ENCODE measurements at regions not wholly inside any gene's neighbourhood (a gene's known extent, or its start where the extent isn't known, plus 50 kb on each side); places are given as distances from the start of the nearest gene placed in this dataset.

DNA sequence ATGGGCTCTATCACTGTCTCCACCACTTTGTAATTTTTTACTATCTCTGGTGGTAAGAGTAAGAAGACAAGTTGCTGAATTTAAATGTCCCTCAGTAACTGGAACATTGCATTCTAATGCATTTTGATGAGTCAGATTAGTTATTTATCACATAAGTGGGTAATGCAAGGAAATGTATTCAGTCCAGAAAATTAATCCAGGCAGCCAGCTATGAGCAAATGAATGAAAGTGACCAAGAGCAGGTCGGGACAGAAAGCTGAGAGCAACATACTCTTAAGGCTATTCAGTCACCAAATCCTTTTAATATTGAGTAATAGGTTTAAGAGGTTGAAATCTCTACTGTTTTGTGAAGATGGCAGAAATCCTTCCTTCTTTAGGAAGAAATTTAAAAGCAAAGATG lies 265.5 kb upstream of the PARD3B start:
- Mint-ChIP-seq H3K4me1 (no peaks in the 10 kb centered on the region), H3K27ac (no peak overlapping the region), H3K9me3 (no peaks in the 10 kb centered on the region), H3K27me3 (peaks cover 20% of the 10 kb centered on the region), H3K4me3 (no peak overlapping the region), H3K36me3 (no peaks in the 10 kb centered on the region)
- no peak for DNase-seq

DNA sequence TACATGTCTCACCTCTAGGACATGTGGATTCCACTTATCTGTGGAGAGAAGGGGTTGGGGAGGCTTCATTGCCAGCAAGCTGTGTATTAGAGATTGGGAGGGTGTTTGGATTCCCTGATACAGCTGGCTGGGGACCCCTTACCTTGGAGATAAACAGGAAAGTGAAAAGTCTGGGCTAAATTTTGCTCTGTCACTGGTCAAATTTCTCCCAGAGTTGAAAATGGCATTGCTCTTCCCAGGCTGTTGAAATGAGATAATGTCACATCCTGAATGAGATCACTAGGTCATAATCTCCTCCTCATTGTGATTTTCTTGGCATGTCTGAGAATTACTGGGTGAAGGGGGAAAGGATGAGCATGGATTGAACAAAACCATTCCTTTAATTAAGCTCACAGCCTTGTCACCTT lies 265.0 kb upstream of the PARD3B start:
- no peak overlapping the region for H3K4me3 Mint-ChIP-seq
- no peaks in the 10 kb centered on the region for H3K4me1 Mint-ChIP-seq
- H3K27me3 Mint-ChIP-seq, result peaks cover 20% of the 10 kb centered on the region
- H3K36me3 Mint-ChIP-seq, result no peaks in the 10 kb centered on the region
- H3K27ac Mint-ChIP-seq, result no peak overlapping the region
- H3K9me3 Mint-ChIP-seq, result no peaks in the 10 kb centered on the region
- DNase-seq, result no peak

DNA sequence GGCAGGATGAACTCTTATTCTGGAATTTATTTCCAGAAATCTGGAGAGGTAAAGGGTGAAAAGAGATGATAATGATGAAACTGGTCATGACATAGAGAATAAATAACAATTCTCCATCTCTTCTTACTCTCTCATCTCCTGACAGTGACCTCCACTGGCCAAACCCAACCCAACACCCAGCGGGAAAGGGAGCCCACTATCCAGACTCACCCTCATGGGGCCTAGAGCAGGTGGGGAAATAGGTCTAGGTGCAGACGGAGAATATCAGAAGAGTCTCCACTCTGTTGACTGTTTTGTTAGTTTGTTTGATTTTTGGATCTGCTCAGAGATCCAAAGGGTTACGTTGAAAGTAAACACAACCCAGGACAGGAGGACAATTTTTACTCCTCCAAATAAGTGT lies 263.2 kb upstream of the PARD3B start:
- H3K4me3 Mint-ChIP-seq, result no peak overlapping the region
- H3K36me3 Mint-ChIP-seq, result no peaks in the 10 kb centered on the region
- H3K27me3 Mint-ChIP-seq, result peaks cover 26% of the 10 kb centered on the region

DNA sequence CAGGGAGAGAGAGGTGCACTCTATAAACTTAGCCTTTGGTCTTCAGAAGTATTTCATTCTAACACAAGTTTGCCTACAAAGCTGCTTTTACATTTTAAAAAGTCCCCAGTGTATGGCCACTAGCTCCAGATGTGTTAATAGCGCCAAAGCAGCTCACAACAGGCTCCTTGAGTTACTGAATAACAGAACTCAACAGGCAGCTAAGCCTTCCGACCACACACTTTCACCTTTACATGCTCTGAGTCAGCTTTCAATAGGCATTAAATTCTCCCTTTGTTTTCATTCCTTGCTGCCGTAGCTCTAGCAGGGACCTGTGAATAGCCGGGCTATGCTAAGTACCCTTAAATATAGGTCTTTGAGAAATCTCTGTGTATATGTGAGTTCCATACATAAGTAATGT lies 262.8 kb upstream of the PARD3B start:
- Mint-ChIP-seq H3K36me3 (no peaks in the 10 kb centered on the region), H3K4me1 (no peaks in the 10 kb centered on the region), H3K4me3 (no peak overlapping the region), H3K27me3 (peaks cover 30% of the 10 kb centered on the region), H3K9me3 (no peaks in the 10 kb centered on the region), H3K27ac (no peak overlapping the region)
- no peak for DNase-seq

More for the DNA sequence above, 263.2 kb upstream of the PARD3B start:
- H3K27ac Mint-ChIP-seq, result no peak overlapping the region
- DNase-seq, result no peak
- H3K9me3 Mint-ChIP-seq, result no peaks in the 10 kb centered on the region
- H3K4me1 Mint-ChIP-seq, result no peaks in the 10 kb centered on the region

DNA sequence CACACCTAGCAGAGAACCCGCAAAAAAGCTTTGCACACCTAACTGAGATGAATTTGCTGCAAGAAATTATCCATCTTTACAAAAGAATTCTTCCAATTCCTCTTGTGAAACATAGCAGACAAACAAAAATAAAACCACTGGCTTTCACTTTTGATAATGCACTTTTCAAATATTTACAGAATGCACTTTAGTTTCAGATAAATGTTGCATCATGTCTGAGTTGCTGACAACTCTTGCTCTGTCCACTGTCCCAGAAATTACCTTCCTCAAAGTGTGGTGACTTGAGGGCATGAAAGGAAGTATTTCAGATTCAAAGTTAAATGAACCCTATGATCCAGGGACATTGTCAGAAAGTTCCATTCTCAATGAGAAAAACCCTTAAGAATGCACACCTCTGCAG lies 256.2 kb upstream of the PARD3B start:
- no peak for DNase-seq
- H3K4me3 Mint-ChIP-seq, result no peak overlapping the region
- H3K27ac Mint-ChIP-seq, result no peak overlapping the region
- H3K36me3 Mint-ChIP-seq, result no peaks in the 10 kb centered on the region
- peaks cover 26% of the 10 kb centered on the region for H3K27me3 Mint-ChIP-seq
- no peaks in the 10 kb centered on the region for H3K4me1 Mint-ChIP-seq
- no peaks in the 10 kb centered on the region for H3K9me3 Mint-ChIP-seq

DNA sequence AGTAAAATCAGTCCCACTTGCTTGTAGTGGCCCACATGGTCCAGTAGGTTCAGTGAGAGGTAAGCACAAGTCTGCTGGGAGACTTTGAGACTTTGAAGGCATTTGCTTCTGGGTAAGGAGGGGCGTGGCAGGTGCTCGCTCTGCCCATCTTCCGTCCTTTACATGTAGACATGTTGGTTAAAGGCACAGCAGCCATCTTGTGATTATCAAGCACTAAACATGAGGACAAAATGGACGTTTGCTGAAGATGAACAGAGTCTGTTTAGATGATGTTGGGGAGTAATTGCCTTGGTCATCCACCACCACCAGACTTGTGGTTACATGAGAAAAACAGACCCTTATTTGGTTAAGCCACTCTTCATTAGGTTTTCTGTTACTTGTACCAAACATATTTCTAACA lies 252.8 kb upstream of the PARD3B start:
- H3K4me3 Mint-ChIP-seq, result no peak overlapping the region
- no peak for DNase-seq
- H3K27ac Mint-ChIP-seq, result no peak overlapping the region
- H3K4me1 Mint-ChIP-seq, result no peaks in the 10 kb centered on the region
- peaks cover 16% of the 10 kb centered on the region for H3K27me3 Mint-ChIP-seq
- H3K36me3 Mint-ChIP-seq, result no peaks in the 10 kb centered on the region
- no peaks in the 10 kb centered on the region for H3K9me3 Mint-ChIP-seq

DNA sequence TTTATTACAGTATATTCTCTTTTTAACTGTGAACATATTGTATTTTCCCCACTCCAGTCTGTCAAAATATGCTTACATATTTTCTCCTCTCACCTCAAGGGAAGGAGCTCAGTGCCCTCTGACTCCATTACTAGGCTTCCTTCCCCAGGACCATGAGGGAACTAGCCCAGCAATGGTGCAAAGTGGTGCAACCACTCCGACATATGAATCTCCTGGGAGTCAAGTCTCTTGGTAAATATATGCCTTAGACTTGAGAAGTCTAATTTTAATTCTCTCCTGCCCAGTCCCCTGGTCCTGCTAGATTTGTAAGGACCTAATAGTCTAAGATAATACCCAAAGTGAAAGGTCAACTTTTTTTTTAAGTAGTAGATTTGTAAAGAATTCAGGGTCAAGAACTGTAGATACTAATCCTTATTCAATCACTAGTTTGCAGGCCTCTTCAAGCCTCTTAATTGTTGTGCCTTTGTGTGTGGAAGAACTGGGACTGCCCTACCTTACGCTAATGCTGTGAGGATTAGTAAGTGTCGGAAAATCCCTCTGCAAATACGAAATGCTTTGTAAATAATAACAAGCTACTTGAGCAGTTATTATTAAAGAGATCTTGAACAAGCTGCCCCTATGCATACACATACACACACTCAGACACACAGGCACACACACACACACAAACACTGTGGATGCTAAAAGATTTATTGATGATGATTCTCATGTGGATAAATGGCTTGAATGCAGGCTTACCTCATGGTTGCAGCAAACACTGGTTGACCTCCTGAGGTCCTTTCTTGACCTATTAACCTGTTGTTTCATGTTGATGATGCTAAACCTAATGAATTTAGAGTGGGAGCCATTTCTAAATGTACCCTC lies 251.2 kb upstream of the PARD3B start:
- no peaks in the 10 kb centered on the region for H3K4me1 Mint-ChIP-seq
- no peak for DNase-seq
- H3K4me3 Mint-ChIP-seq, result no peak overlapping the region
- H3K9me3 Mint-ChIP-seq, result no peaks in the 10 kb centered on the region
- H3K36me3 Mint-ChIP-seq, result no peaks in the 10 kb centered on the region
- H3K27me3 Mint-ChIP-seq, result peaks cover 15% of the 10 kb centered on the region
- no peak overlapping the region for H3K27ac Mint-ChIP-seq

DNA sequence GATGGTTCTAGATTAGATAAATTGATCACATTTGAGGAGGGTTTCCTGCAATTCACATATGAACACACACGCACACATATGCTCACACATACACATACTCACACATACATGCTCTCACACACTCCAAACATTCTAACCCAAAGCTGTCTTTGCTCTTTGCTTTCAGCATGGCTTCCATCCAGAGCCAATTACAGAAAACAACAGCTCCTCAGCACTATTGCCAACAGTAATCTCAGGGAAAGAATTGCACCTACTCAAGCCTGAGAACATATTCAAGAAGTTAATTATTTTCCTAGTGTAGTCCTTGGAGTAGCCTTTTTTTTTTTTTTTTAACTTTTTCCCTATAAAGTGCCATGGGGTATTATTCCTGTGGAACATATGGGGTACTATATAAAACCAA lies 246.9 kb upstream of the PARD3B start:
- H3K27ac Mint-ChIP-seq, result no peak overlapping the region
- H3K4me1 Mint-ChIP-seq, result no peaks in the 10 kb centered on the region
- no peaks in the 10 kb centered on the region for H3K9me3 Mint-ChIP-seq
- DNase-seq, result no peak
- peaks cover 9% of the 10 kb centered on the region for H3K27me3 Mint-ChIP-seq
- no peak overlapping the region for H3K4me3 Mint-ChIP-seq
- no peaks in the 10 kb centered on the region for H3K36me3 Mint-ChIP-seq

DNA sequence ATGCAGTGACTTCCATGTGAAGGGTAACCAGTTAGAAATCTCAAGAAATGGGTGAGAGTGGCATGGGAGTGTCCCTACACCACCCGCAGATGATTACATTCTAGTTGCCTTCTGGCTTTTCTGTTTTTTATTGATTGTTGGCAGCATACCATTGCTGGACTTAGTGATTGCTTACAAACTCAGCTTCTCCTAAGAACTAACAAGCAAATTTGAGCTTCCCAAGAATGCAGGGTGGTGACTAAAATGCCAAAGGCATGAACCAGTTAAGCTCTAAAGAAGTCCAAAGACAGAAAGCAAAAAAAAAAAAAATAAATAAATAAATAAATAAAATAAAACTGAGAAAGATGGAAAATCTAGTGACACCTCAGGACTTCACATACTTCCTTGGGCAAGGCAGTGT lies 245.5 kb upstream of the PARD3B start:
- Mint-ChIP-seq H3K36me3 (no peaks in the 10 kb centered on the region), H3K9me3 (no peaks in the 10 kb centered on the region), H3K27me3 (peaks cover 10% of the 10 kb centered on the region), H3K4me1 (peaks cover 4% of the 10 kb centered on the region), H3K27ac (no peak overlapping the region), H3K4me3 (no peak overlapping the region)
- no peak for DNase-seq

DNA sequence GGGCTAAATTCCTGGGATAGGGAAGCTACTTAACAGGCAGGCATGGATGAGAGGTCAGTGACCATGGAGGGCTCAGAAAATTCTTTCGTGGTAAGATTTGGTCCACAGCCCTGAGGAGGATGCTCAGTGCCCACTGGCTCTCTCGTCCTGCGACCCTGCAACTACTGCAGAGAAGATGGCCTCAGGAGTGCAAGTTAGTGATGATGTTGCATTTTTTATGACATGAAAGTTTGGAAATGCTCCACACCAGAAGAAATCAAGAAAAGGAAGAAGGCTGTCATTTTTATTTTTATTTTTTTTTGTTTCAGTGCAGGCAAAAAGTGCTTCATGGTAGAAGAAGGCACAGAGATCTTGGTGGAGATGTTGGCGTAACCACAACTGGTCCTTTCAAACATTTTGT lies 238.6 kb upstream of the PARD3B start:
- peaks cover 4% of the 10 kb centered on the region for H3K4me1 Mint-ChIP-seq
- no peak overlapping the region for H3K4me3 Mint-ChIP-seq
- H3K36me3 Mint-ChIP-seq, result no peaks in the 10 kb centered on the region

DNA sequence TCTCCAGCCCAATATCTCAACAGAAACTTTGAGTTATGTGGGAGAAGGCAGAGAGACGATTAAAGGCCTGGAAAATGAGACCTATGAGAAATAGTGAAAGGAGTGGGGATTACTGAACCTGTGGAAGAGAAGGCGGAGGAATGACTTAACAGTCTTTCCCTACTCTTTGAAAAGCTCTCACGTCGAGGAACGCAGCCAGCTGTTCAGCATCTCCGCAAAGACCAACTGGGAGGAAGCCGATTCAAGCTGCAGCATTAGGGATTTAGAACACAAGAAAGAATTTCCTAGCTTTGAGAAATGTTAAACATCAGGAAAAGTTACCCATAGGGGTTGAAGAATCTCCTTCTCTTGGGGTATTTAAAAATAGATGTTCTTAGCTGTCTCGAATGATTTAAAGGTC lies 233.2 kb upstream of the PARD3B start:
- H3K4me3 Mint-ChIP-seq, result no peak overlapping the region
- H3K36me3 Mint-ChIP-seq, result no peaks in the 10 kb centered on the region
- H3K4me1 Mint-ChIP-seq, result no peaks in the 10 kb centered on the region
- peaks cover 21% of the 10 kb centered on the region for H3K27me3 Mint-ChIP-seq
- H3K9me3 Mint-ChIP-seq, result no peaks in the 10 kb centered on the region
- H3K27ac Mint-ChIP-seq, result no peak overlapping the region
- no peak for DNase-seq

More for the DNA sequence above, 238.6 kb upstream of the PARD3B start:
- Mint-ChIP-seq H3K27ac (no peak overlapping the region), H3K9me3 (no peaks in the 10 kb centered on the region), H3K27me3 (peaks cover 9% of the 10 kb centered on the region)
- no peak for DNase-seq

DNA sequence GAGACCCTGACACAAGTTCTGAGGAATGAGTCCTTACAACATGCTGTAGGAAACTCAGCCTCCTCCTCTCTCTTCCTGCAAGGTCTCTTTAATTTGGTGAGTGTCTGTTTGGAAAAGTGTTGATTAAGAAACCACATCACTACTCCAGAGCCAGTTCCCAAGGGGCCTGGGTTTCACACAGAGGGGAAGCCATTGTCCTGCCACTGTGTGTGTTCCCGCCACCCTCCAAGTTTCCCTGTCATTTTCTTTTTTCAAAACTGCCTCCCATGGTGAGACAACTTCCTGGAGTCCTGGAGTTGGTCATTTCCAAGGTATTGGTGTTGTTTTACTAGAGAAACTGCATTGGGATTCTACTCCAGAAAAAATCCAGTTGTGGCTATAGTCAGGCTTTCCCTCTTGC lies 232.0 kb upstream of the PARD3B start:
- Mint-ChIP-seq H3K9me3 (no peaks in the 10 kb centered on the region), H3K4me3 (no peak overlapping the region), H3K27ac (no peak overlapping the region), H3K36me3 (no peaks in the 10 kb centered on the region), H3K4me1 (no peaks in the 10 kb centered on the region), H3K27me3 (peaks cover 27% of the 10 kb centered on the region)
- no peak for DNase-seq

DNA sequence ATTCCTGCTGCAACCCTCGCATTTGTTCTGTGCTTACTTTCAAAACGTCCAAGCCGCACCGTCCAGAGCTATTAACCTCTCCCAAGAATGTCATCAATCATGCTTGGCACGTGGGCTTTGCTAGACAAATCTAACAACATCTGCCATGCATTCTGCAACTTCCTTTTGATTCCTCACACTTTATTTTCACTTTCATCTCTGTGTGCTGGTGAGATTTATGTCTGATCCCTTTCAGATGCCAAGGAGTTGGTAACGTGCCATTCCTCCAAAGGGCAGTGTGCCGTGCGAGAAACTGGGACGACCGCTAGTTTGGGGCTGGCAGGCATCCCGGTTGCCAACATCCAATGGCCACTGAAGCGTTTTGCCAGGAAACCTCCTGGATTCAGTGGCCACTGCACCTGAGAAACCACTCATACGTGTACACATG lies 230.0 kb upstream of the PARD3B start:
- Mint-ChIP-seq H3K4me3 (no peak overlapping the region), H3K9me3 (no peaks in the 10 kb centered on the region), H3K4me1 (no peaks in the 10 kb centered on the region), H3K27ac (no peak overlapping the region), H3K27me3 (peaks cover 26% of the 10 kb centered on the region), H3K36me3 (no peaks in the 10 kb centered on the region)
- no peak for DNase-seq

DNA sequence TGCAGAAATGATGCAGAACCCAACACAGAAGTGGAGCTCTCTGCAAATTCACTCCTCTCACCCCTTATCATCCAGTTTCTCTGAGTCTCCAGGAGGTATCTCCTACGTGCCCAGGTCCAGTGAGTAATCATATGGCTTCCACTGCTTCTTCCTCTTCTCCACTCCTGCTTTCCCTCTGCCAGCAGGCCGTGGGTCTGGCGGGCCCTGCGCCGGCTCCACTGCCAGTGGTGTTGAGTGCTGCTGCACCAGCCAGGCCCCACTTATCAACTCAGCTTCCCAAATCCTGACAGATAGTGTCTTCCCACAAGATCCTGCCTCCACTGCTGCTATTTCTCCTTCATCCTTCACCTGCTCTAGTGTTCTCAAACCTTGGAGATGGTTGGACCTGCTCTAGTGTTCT lies 227.6 kb upstream of the PARD3B start:
- Mint-ChIP-seq H3K27me3 (peaks cover 36% of the 10 kb centered on the region), H3K36me3 (no peaks in the 10 kb centered on the region), H3K4me1 (no peaks in the 10 kb centered on the region), H3K27ac (no peak overlapping the region), H3K9me3 (no peaks in the 10 kb centered on the region), H3K4me3 (no peak overlapping the region)
- no peak for DNase-seq

DNA sequence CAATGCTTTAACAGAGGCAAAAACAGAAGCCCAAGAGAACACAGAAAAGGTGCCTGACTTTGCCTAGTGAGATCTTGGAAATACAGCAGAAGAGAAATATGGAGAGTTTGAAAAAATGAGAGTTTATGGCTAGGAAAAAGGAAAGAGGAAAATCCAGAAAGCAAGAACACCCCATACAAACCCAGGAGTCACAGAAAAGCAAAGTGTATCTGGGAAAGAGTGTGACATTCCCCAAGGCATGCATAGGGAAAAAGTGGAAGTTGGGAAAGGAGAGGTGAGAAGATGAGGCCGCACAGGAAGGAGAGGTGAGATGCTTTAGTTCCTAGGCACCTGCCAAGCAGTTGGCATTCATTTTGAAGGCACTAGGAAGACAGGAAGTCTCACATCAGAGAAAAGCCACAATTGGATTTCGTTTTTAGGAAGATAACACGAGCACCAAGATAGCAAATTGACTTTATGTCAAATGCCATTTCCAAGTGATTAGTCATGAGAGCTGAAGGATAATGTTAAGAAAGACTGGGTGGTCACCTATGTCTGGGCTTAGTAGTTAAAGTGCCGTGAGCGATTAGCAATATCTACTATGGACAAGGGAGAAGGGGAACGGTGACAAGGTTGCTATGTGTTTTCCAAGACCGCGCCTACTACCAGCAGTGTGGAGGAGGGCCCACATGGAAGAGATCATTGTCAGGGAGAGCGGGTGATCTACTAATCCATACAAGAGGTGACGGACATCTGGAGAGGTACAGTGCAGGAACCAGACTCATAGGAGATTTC lies 224.1 kb upstream of the PARD3B start:
- Mint-ChIP-seq H3K27me3 (peaks cover 22% of the 10 kb centered on the region), H3K4me1 (no peaks in the 10 kb centered on the region), H3K4me3 (no peak overlapping the region), H3K9me3 (no peaks in the 10 kb centered on the region), H3K36me3 (no peaks in the 10 kb centered on the region), H3K27ac (no peak overlapping the region)
- no peak for DNase-seq
